Endodermal cell (in vitro differentiated cells): ENCODE measurements at regions not wholly inside any gene's neighbourhood (a gene's known extent, or its start where the extent isn't known, plus 50 kb on each side); places are given as distances from the start of the nearest gene placed in this dataset.

ENCODE experiments used
- DNase-seq: peaks from one replicate; pipeline ENCODE4 v3.0.0-alpha.2; 2017
- H3K27ac ChIP-seq: 2 replicates; pipeline ENCODE4 v1.5.1; 2013; ENCODE audit warnings: mild to moderate bottlenecking, low read depth, low read length, moderate library complexity
- H3K27me3 ChIP-seq: 2 replicates; pipeline ENCODE4 v1.6.1; 2013; ENCODE audit warnings: mild to moderate bottlenecking, low read length, moderate library complexity; ENCODE audit not compliant: insufficient read depth, control insufficient read depth, poor library complexity, severe bottlenecking
- H3K36me3 ChIP-seq: 2 replicates; pipeline ENCODE4 v1.7.0; 2013; ENCODE audit warnings: mild to moderate bottlenecking, low read length, moderate library complexity; ENCODE audit not compliant: control insufficient read depth, insufficient read depth
- H3K4me1 ChIP-seq: one replicate; pipeline ENCODE4 v1.7.0; 2013; ENCODE audit warnings: low read length; ENCODE audit not compliant: control insufficient read depth, insufficient read depth
- H3K4me3 ChIP-seq: 2 replicates; pipeline ENCODE4 v1.5.1; 2013; ENCODE audit warnings: mild to moderate bottlenecking, low read length, moderate library complexity
- H3K9ac ChIP-seq: 2 replicates; pipeline ENCODE4 v1.6.1; 2013; ENCODE audit warnings: mild to moderate bottlenecking, low read length, moderate library complexity; ENCODE audit not compliant: poor library complexity, severe bottlenecking; ENCODE audit errors: extremely low read depth
- H3K9me3 ChIP-seq: 2 replicates; pipeline ENCODE4 v1.6.1; 2013; ENCODE audit warnings: mild to moderate bottlenecking, low read length, moderate library complexity; ENCODE audit not compliant: control insufficient read depth
- H3K27ac Mint-ChIP-seq: 2 replicates; pipeline ENCODE4 v1.8.0; 2020; ENCODE audit warnings: mixed read lengths
- H3K27me3 Mint-ChIP-seq: 2 replicates; pipeline ENCODE4 v1.8.0; 2021; ENCODE audit warnings: mild to moderate bottlenecking, mixed read lengths; ENCODE audit not compliant: insufficient read depth
- H3K36me3 Mint-ChIP-seq: 2 replicates; pipeline ENCODE4 v1.8.0; 2020; ENCODE audit warnings: low read depth, mixed read lengths
- H3K4me1 Mint-ChIP-seq: 2 replicates; pipeline ENCODE4 v1.8.0; 2020; ENCODE audit warnings: mixed read lengths
- H3K4me3 Mint-ChIP-seq: 2 replicates; pipeline ENCODE4 v1.8.0; 2020; ENCODE audit warnings: mild to moderate bottlenecking, moderate library complexity, mixed read lengths
- H3K9me3 Mint-ChIP-seq: 2 replicates; pipeline ENCODE4 v1.8.0; 2020; ENCODE audit warnings: mild to moderate bottlenecking, mixed read lengths
- WGBS, 2 experiments: methylation state at CpG; one replicate each; pipeline versions ENCODE4 v1.1.5 to v1.1.7; 2013; ENCODE audit warnings: missing lambda C conversion rate in 2 of 2, mixed read lengths in 1 of 2; ENCODE audit not compliant: insufficient coverage in 1 of 2, insufficient read length in 1 of 2; 5-methylcytosine and 5-hydroxymethylcytosine counted together
- TF ChIP-seq, protein P1 (sequence below): fragments of 200-600 bp; sonication (generic); conservative IDR thresholded peaks from 2 replicates; pipeline ENCODE4 v1.5.0; 2021; ENCODE audit warnings: antibody characterized with exemption, mild to moderate bottlenecking

DNA sequence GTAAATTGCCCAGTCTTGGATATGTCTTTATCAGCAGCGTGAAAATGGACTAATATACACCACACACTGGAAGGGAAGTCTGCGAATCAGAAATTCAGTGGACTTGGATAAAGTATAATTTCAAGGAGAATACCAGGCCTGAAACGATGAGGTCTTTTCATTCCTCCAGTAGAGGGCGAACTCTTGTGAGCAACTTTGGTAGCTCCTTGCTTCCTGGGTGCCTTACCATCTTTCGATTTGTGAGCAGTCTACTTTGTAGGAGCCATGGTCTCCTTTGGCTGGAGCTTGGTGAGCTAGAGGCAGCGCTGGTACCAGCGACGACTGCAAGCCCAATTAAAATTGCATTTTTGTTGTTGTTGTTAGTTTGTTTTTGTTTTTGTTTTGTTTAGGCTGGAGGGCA is 791.9 kb downstream of the FAT4 start:
- DNase-seq, result peak; percentile 61
- no peaks in the 10 kb centered on the region for H3K27me3 ChIP-seq
- no peak overlapping the region for H3K9ac ChIP-seq
- TF ChIP-seq, protein P1, sequence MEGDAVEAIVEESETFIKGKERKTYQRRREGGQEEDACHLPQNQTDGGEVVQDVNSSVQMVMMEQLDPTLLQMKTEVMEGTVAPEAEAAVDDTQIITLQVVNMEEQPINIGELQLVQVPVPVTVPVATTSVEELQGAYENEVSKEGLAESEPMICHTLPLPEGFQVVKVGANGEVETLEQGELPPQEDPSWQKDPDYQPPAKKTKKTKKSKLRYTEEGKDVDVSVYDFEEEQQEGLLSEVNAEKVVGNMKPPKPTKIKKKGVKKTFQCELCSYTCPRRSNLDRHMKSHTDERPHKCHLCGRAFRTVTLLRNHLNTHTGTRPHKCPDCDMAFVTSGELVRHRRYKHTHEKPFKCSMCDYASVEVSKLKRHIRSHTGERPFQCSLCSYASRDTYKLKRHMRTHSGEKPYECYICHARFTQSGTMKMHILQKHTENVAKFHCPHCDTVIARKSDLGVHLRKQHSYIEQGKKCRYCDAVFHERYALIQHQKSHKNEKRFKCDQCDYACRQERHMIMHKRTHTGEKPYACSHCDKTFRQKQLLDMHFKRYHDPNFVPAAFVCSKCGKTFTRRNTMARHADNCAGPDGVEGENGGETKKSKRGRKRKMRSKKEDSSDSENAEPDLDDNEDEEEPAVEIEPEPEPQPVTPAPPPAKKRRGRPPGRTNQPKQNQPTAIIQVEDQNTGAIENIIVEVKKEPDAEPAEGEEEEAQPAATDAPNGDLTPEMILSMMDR, result peak; percentile 70
- no peak overlapping the region for H3K4me3 ChIP-seq
- H3K27ac ChIP-seq, result no peak overlapping the region
- H3K4me1 Mint-ChIP-seq, result no peaks in the 10 kb centered on the region
- WGBS, 2 experiments, result 89 to 100% methylated on average over 1 to 8 of the region's 8 CpGs
- H3K9me3 Mint-ChIP-seq, result peaks cover 4% of the 10 kb centered on the region
- H3K4me1 ChIP-seq, result no peaks in the 10 kb centered on the region
- H3K4me3 Mint-ChIP-seq, result no peak overlapping the region
- H3K27me3 Mint-ChIP-seq, result no peaks in the 10 kb centered on the region
- H3K36me3 ChIP-seq, result no peaks in the 10 kb centered on the region
- H3K9me3 ChIP-seq, result no peaks in the 10 kb centered on the region
- no peak overlapping the region for H3K27ac Mint-ChIP-seq
- H3K36me3 Mint-ChIP-seq, result no peaks in the 10 kb centered on the region

DNA sequence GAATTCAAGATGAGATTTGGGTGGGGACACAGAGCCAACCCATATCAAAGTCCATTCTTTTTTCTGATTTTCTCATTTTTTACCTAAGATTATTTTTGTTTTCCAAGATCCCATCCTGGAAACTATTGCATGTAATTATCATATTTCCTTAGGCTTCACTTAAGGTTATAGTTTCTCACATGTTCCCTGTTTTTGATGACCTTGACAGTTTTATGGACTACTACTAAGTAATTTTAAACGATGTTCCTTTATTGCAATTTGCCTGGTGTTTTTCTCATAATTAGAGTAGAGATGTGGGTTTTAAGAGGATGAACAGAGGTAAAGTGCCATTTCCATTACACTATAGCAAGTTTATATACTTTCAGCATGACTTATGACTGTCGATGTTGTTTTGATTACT is 795.1 kb downstream of the FAT4 start:
- H3K27me3 Mint-ChIP-seq, result no peaks in the 10 kb centered on the region
- Histone ChIP-seq H3K9ac (no peak overlapping the region), H3K4me1 (no peaks in the 10 kb centered on the region), H3K4me3 (no peak overlapping the region), H3K36me3 (no peaks in the 10 kb centered on the region), H3K27me3 (no peaks in the 10 kb centered on the region), H3K9me3 (no peaks in the 10 kb centered on the region), H3K27ac (no peak overlapping the region)
- no peak overlapping the region for H3K4me3 Mint-ChIP-seq
- TF ChIP-seq, protein P1, result no peak
- 100% methylated on average over 2 of the region's 2 CpGs; no CpG with 5 or more reads in 1 of the 2 experiments for WGBS, 2 experiments
- no peaks in the 10 kb centered on the region for H3K36me3 Mint-ChIP-seq
- H3K27ac Mint-ChIP-seq, result no peak overlapping the region
- H3K9me3 Mint-ChIP-seq, result peaks cover 9% of the 10 kb centered on the region
- H3K4me1 Mint-ChIP-seq, result no peaks in the 10 kb centered on the region
- DNase-seq, result no peak

DNA sequence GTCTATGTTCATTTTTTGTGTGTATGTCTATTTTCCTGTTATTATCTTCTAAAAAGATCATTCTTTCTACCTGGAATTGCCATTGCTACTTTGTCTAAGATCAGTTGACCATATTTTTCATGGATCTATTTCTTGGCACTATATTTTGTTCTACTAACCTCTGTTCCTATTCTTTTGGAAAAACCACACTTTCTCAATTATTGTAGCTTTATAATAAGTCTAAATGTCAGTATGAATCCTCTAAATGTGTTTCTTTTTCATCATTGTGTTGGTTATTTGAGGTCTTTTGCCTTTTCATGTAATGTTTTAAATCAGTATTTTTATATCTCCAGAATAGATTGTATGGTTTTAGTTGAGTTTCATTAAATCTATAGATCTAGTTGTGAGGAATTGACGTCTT is 798.3 kb downstream of the FAT4 start:
- TF ChIP-seq, protein P1, result no peak
- no peaks in the 10 kb centered on the region for H3K27me3 ChIP-seq
- no peaks in the 10 kb centered on the region for H3K4me1 ChIP-seq
- DNase-seq, result no peak
- no peaks in the 10 kb centered on the region for H3K4me1 Mint-ChIP-seq
- no peak overlapping the region for H3K27ac ChIP-seq
- peaks cover 7% of the 10 kb centered on the region for H3K9me3 Mint-ChIP-seq
- no CpG with 5 or more reads among the region's 1 CpG for WGBS, 2 experiments
- no peak overlapping the region for H3K9ac ChIP-seq
- H3K27ac Mint-ChIP-seq, result no peak overlapping the region
- no peaks in the 10 kb centered on the region for H3K36me3 Mint-ChIP-seq
- H3K4me3 ChIP-seq, result no peak overlapping the region
- H3K36me3 ChIP-seq, result no peaks in the 10 kb centered on the region
- H3K9me3 ChIP-seq, result no peaks in the 10 kb centered on the region
- no peak overlapping the region for H3K4me3 Mint-ChIP-seq
- H3K27me3 Mint-ChIP-seq, result no peaks in the 10 kb centered on the region
